GM12873 (cell line): ENCODE measurements at regions not wholly inside any gene's neighbourhood (a gene's known extent, or its start where the extent isn't known, plus 50 kb on each side); places are given as distances from the start of the nearest gene placed in this dataset.

ENCODE experiments used
- CTCF ChIP-seq: IDR thresholded peaks from 2 replicates; pipeline ENCODE4 v1.5.1; 2012; ENCODE audit warnings: low read depth, mild to moderate bottlenecking, moderate library complexity, low read length, control low read depth; ENCODE audit not compliant: insufficient read depth; ENCODE audit errors: missing control alignments

DNA sequence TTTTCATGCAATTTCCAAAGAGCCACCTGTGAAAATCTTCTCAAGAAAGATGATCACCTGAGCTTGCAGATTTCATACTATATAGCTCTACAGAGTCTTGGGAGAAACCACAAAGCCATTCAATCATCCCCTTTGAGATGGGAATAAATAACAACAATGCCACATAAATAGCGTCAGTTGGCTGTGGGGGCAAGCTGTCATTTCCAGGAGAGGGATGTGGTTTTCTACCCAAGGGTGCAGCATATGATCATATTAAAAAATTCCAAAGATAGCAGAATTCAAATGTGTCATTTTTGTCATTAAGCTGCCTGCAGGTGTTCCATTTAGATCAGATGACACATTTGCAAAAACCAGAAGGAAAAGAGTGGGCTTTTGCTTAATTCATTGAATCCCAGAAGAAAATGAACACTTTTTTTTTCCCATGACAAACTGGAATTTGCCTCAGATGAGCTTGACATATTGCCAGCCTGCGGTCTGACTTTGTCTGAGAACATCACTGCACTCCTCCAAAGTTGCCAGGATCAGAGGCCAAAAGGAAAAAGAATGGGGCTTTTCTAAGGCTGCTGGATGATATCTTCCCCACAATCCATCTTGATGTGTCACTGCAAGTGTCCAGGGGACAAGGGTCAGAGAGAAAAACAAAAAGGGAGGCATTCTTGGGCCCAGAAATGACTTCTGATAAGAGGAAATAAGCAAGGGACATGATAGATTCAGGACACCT, 314.1 kb upstream of the USP25 start:
- TF ChIP-seq CTCF = no peak

GRCh38 chr21:15421441-15421881, 308.3 kb upstream of the USP25 start:
- TF ChIP-seq CTCF = no peak

- no peak for TF ChIP-seq CTCF
Observed at GRCh38 chr21:15421947-15422346, 307.8 kb upstream of the USP25 start.

DNA sequence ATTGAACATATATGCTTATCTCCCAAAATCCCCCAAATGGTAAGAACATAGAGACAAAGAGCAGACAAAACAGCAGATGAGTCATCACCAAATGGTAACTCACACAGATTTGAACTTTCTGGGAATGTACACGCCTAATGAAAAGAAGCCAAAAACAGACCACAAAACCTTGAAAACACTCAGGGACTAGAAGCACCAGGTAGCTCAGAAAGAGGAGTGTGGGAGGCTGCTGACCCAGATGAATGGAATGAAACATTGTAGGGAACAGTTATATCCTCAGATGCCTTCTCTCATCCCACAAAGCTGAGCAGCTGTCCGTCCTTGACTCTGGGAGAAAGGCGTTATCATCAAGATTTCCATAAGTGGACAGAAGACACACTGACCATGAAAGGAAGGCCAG, 307.0 kb upstream of the USP25 start:
- no peak for TF ChIP-seq CTCF

- TF ChIP-seq CTCF = no peak
Observed at GRCh38 chr21:15423676-15424445, 305.9 kb upstream of the USP25 start.

DNA sequence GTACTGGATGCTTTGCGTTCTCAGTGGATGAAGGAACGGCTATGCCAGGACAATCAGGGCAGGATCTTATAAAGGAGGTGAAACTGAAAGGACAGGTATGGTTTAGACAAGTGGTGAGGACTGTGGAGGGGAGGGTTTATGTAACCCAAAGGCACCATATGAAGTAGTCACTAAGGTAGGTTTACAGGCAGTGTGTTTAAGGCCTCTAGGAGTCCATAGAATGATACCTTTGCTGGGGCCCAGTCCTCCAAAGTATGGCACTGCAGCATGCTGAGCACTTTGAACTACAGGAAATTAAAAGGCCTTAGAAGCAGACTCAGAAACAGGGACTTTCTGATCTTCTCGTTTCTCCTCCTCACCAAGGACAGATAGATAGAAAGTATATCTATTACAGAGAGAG, 304.7 kb upstream of the USP25 start:
- TF ChIP-seq CTCF = no peak

- TF ChIP-seq CTCF = no peak
Observed at GRCh38 chr21:15430023-15430422, 299.8 kb upstream of the USP25 start.
